ENCODE measurements at regions not wholly inside any gene's neighbourhood (a gene's known extent, or its start where the extent isn't known, plus 50 kb on each side); places are given as distances from the start of the nearest gene placed in this dataset.

DNA sequence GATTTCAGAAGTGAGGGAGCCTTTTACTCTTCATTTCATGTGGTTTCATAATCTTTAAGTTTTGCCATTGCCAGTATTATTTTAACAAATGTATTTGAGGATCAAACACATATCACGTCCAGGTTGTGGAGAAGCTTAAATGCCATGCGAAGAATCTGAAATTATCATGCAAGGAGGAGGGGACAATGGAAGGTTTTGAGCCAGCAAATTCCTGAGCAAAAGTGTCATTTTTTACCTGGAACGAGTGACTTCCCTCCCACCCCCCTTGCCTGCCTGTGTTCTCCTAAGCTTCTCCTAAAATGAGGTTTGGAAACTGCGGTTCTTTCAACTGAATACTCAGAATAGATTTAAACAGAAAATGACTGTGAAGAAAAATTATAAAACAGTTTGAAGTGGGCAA is 77.6 kb downstream of the C16orf95 start:
- ChIA-PET CTCF (interaction anchor here (1.0 to 1.1 kb wide), 3 partner anchors 31 to 675 kb away, joined by 3 to 4 read pairs (median 3); no protein-coding TSS in a partner anchor), POLR2A (no interaction called here)
- no peak overlapping the region for H3K4me3 ChIP-seq (ENCODE audit: low read depth, low read length)
- TF ChIP-seq, protein P1, sequence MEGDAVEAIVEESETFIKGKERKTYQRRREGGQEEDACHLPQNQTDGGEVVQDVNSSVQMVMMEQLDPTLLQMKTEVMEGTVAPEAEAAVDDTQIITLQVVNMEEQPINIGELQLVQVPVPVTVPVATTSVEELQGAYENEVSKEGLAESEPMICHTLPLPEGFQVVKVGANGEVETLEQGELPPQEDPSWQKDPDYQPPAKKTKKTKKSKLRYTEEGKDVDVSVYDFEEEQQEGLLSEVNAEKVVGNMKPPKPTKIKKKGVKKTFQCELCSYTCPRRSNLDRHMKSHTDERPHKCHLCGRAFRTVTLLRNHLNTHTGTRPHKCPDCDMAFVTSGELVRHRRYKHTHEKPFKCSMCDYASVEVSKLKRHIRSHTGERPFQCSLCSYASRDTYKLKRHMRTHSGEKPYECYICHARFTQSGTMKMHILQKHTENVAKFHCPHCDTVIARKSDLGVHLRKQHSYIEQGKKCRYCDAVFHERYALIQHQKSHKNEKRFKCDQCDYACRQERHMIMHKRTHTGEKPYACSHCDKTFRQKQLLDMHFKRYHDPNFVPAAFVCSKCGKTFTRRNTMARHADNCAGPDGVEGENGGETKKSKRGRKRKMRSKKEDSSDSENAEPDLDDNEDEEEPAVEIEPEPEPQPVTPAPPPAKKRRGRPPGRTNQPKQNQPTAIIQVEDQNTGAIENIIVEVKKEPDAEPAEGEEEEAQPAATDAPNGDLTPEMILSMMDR (IDR thresholded peaks at IDR 0.05; ENCODE audit: insufficient read depth, low read length, missing control alignments) = no peak
- no peak for DNase-seq (ENCODE audit: low read depth, low spot score)

DNA sequence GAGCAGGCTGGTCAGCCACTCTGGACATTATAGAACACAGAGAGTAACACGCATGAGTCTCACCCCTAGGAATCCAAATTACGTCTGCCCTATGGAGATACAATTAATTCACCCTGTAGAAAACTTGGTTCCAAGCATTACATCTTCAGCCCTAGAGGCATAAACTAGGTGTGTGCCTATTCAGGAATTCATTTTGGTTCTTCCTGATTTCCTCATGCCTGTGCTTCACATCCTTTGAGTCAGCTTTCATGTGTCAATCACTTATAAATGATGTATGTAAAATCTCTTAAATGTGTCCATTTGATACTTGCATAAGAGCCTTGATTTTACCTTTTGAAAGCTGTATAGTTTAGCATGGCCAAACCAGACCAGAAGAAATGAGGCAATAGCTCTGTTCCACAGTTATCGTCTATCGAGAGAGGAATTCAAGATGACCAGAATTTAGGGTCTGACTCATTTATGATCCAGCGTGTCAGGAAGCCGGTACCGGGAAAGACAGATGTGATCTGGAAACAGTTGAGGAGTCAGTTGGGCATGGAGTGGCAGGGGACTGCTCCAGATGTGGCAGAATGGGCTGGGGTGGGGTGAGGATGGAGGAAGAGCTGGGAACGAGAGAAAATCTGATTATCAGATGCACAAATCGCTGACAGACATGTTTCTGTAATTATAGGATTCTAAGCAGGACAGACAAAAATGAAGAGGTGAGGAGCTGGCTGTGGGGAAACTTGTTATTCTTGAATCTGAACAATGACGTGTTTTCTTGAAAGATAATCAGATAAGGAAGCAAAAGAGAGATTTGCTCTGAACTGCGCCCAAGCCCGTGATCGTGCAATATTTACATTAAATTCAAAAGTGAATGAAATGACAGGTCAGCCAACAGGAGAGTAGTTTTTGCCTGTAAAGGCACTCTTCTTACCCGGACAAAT is 76.7 kb downstream of the C16orf95 start:
- CTCF ChIA-PET = interaction anchor here (0.9 to 1.9 kb wide), 5 partner anchors 11 to 676 kb away, joined by 3 to 7 read pairs (median 4); no protein-coding TSS in a partner anchor
- TF ChIP-seq, protein P1 (IDR thresholded peaks at IDR 0.05; ENCODE audit: insufficient read depth, low read length, missing control alignments) = no peak
- no peak overlapping the region for H3K4me3 ChIP-seq (ENCODE audit: low read depth, low read length)
- DNase-seq (ENCODE audit: low read depth, low spot score) = no peak
- POLR2A ChIA-PET = no interaction called here

DNA sequence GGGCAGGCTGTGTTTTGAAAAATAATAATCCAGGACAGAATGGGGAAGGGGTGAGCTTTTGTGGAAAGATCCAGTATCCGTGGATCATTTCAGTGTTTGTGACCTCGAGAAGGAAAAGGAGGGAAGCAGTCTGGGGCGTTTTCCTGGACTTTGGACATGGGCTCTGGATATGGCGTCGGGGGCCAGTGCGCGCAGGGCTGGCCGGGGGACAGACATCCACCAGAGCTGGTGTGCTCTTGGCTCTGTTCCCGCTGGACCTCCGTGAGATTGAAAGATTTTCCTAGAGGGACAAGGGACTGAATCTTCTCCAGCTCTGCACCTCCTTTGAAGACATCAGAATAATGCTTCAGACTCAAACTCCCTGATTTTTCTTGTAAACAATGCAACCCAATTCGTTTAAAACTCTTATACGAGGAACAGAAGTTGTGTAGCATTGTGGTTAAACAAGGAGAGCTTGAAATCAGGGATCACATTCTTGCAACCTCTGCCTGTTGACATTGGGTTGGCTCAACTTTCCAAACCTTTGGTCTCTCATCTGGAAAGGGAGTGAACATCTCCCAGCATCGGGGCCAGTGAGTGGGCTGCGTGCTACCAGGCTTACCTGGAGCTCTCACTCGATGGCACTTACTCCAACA is 75.9 kb downstream of the C16orf95 start:
- CTCF ChIA-PET = interaction anchor here (1.2 to 1.9 kb wide), 4 partner anchors 12 to 677 kb away, joined by 3 to 7 read pairs (median 4); no protein-coding TSS in a partner anchor

DNA sequence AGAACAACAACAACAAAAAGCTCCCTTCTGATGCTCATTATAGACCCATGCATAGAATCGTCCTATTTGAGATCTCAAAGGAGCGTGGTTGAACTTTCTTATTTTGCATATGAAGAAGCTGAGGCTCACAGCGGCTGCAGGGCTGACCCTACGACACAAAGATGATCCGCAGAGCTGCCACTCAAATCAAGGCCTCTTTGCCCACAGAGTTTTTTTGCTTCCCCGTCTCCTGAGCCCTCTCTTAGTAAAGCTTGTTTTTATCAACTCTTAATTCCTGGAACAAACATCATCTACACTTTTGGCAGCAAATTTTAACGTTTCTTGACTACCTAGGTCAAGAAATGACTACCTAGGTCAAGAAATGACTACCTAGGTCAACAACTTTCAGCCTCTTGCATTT is 73.7 kb downstream of the C16orf95 start:
- no peak overlapping the region for H3K4me3 ChIP-seq (ENCODE audit: low read depth, low read length)
- TF ChIP-seq, protein P1 (IDR thresholded peaks at IDR 0.05; ENCODE audit: insufficient read depth, low read length, missing control alignments) = no peak
- ChIA-PET POLR2A (no interaction called here), CTCF (interaction anchor here (1.0 to 1.5 kb wide), 2 partner anchors 9 to 180 kb away, joined by 4 to 6 read pairs; no protein-coding TSS in a partner anchor)
- DNase-seq (ENCODE audit: low read depth, low spot score) = no peak

More for the DNA sequence above, 75.9 kb downstream of the C16orf95 start:
- TF ChIP-seq, protein P1 (IDR thresholded peaks at IDR 0.05; ENCODE audit: insufficient read depth, low read length, missing control alignments) = no peak
- POLR2A ChIA-PET = no interaction called here
- H3K4me3 ChIP-seq (ENCODE audit: low read depth, low read length) = no peak overlapping the region
- no peak for DNase-seq (ENCODE audit: low read depth, low spot score)

DNA sequence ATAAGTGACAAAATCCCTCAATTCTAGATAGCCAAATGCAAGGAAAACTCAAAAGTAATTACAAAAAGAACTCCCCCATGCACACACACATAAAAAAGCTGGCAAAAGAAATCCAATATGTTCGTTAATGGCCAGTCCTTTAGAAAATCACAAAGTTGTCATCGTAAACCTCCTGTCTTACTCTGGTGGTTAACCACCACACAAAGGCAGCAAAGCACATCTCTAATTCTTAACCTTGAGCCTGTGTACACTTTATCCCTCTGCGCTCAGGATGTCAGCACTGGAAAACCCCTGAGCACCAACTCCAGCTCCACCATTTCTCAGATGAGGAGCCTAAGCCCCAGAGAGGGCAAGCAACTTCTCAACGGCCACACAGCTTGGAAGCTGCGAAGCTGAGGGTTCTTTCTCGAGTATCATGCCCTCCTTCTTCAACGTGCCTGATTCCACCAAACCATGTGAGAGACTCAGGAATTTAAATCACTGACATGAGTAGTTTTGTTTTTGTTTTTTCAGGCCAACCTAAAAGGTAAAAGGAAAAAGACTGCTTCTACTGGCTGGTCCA is 72.5 kb downstream of the C16orf95 start:
- no peak overlapping the region for H3K4me3 ChIP-seq (ENCODE audit: low read depth, low read length)
- DNase-seq (ENCODE audit: low read depth, low spot score) = no peak
- ChIA-PET CTCF (interaction anchor here (1.1 to 1.3 kb wide), 3 partner anchors 10 to 183 kb away, joined by 3 to 5 read pairs (median 4); no protein-coding TSS in a partner anchor), POLR2A (no interaction called here)
- TF ChIP-seq, protein P1 (IDR thresholded peaks at IDR 0.05; ENCODE audit: insufficient read depth, low read length, missing control alignments) = no peak
